Sigmoid colon (tissue), 4 donors: ENCODE measurements at regions not wholly inside any gene's neighbourhood (a gene's known extent, or its start where the extent isn't known, plus 50 kb on each side); places are given as distances from the start of the nearest gene placed in this dataset.

Experiments used
- EP300 ChIP-seq, 4 donors: sonication (generic); formaldehyde crosslinking; IDR thresholded peaks; one replicate each; pipeline ENCODE4 v1.6.1; 2017; ENCODE audit warnings: antibody characterized with exemption in 4 of 4
- POLR2A ChIP-seq, 2 donors: fragments of 450-650 bp; IDR thresholded peaks; one replicate each; pipeline ENCODE4 v1.6.1; 2016; ENCODE audit warnings: antibody characterized with exemption in 2 of 2, mild to moderate bottlenecking in 2 of 2, moderate library complexity in 2 of 2
- POLR2AphosphoS5 ChIP-seq, 4 donors: sonication (generic); formaldehyde crosslinking; IDR thresholded peaks; one replicate each; pipeline ENCODE4 v1.6.1; 2017; ENCODE audit warnings: antibody characterized with exemption in 4 of 4
- TF ChIP-seq, protein P1 (sequence below), 4 experiments: fragments of 450-650 bp in 3 of 4; fragments of 200-600 bp in 1 of 4; IDR thresholded peaks; one replicate each; pipeline ENCODE4 v1.5.1; 2016 to 2019; ENCODE audit warnings: antibody characterized with exemption in 4 of 4, mild to moderate bottlenecking in 3 of 4, moderate library complexity in 2 of 4

DNA sequence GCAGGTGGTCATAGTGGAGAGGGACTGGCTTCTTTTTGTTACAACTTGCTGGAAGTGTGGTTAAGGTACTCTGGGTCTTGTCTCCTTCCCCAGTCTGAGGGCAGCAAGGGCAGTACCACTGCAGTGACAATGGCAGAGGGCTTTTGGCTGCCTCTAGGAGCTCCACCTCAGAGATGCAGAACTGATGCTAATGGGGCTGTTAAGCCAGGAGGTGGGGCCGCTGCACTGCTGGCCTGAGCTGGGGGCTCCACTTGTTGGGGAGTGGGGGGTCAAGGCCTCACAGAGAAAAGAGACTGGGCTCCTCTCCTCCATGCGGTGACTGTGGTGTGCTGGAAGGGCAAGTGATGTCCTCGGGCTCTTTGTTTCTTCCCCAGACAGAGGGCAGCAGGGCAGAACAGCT, 135.7 kb downstream of the DSEL start:
- TF ChIP-seq POLR2A (IDR thresholded peaks at IDR 0.05) (no peak), POLR2AphosphoS5 (IDR thresholded peaks at IDR 0.05) (no peak), EP300 (IDR thresholded peaks at IDR 0.05) (no peak)
- TF ChIP-seq, protein P1, sequence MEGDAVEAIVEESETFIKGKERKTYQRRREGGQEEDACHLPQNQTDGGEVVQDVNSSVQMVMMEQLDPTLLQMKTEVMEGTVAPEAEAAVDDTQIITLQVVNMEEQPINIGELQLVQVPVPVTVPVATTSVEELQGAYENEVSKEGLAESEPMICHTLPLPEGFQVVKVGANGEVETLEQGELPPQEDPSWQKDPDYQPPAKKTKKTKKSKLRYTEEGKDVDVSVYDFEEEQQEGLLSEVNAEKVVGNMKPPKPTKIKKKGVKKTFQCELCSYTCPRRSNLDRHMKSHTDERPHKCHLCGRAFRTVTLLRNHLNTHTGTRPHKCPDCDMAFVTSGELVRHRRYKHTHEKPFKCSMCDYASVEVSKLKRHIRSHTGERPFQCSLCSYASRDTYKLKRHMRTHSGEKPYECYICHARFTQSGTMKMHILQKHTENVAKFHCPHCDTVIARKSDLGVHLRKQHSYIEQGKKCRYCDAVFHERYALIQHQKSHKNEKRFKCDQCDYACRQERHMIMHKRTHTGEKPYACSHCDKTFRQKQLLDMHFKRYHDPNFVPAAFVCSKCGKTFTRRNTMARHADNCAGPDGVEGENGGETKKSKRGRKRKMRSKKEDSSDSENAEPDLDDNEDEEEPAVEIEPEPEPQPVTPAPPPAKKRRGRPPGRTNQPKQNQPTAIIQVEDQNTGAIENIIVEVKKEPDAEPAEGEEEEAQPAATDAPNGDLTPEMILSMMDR (IDR thresholded peaks at IDR 0.05) = no peak
